B cell (primary cell): ENCODE measurements at regions not wholly inside any gene's neighbourhood (a gene's known extent, or its start where the extent isn't known, plus 50 kb on each side); places are given as distances from the start of the nearest gene placed in this dataset.

ENCODE experiments used
- EZH2 ChIP-seq: IDR thresholded peaks from 2 replicates; pipeline ENCODE4 v1.6.1; 2012; ENCODE audit warnings: borderline replicate concordance, low read depth, mild to moderate bottlenecking, moderate library complexity, low read length; ENCODE audit not compliant: insufficient read depth, poor library complexity, severe bottlenecking
- TF ChIP-seq, protein P1 (sequence below): fragments of 200-600 bp; IDR thresholded peaks from one replicate; pipeline ENCODE4 v1.8.0; 2022; ENCODE audit warnings: antibody characterized with exemption, mild to moderate bottlenecking

DNA sequence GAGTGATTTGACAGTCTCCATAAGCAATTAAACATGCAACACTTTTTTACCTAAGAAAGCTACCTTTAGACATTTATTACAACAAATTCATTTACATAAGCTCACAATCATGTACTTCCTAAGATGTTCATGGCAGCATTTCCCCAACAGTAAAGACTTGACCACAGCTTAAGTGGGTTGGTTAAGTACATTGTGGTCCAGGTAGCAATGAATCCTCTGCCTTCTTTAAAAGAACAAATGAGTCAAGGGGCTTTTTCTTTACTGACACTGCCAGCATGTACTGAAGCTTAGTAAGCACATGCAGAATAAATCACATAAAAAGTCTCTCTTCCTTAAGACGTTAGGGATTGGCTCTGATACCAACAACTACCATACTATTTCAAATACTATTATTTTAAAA is 183.7 kb upstream of the USP9Y start:
- TF ChIP-seq, protein P1, sequence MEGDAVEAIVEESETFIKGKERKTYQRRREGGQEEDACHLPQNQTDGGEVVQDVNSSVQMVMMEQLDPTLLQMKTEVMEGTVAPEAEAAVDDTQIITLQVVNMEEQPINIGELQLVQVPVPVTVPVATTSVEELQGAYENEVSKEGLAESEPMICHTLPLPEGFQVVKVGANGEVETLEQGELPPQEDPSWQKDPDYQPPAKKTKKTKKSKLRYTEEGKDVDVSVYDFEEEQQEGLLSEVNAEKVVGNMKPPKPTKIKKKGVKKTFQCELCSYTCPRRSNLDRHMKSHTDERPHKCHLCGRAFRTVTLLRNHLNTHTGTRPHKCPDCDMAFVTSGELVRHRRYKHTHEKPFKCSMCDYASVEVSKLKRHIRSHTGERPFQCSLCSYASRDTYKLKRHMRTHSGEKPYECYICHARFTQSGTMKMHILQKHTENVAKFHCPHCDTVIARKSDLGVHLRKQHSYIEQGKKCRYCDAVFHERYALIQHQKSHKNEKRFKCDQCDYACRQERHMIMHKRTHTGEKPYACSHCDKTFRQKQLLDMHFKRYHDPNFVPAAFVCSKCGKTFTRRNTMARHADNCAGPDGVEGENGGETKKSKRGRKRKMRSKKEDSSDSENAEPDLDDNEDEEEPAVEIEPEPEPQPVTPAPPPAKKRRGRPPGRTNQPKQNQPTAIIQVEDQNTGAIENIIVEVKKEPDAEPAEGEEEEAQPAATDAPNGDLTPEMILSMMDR: no peak
- TF ChIP-seq EZH2: no peak
